LNCAP (cell line): ENCODE measurements at regions not wholly inside any gene's neighbourhood (a gene's known extent, or its start where the extent isn't known, plus 50 kb on each side); places are given as distances from the start of the nearest gene placed in this dataset.

Experiments
- CTCF ChIP-seq: fragments of 450-650 bp; IDR thresholded peaks from 2 replicates; pipeline ENCODE4 v1.5.1; 2017; ENCODE audit warnings: mild to moderate bottlenecking

- no peak for TF ChIP-seq CTCF
These were observed 338.7 kb downstream of the BRD1 start for GRCh38 chr22:49488943-49489342.

GRCh38 chr22:49487950-49488349, 339.7 kb downstream of the BRD1 start:
- no peak for TF ChIP-seq CTCF

GRCh38 chr22:49486225-49486624, 341.4 kb downstream of the BRD1 start:
- no peak for TF ChIP-seq CTCF

- no peak for TF ChIP-seq CTCF
These were observed 343.7 kb downstream of the BRD1 start for GRCh38 chr22:49483946-49484345.

GRCh38 chr22:49483281-49483870, 344.3 kb downstream of the BRD1 start:
- TF ChIP-seq CTCF, result no peak

GRCh38 chr22:49482811-49483210, 344.9 kb downstream of the BRD1 start:
- no peak for TF ChIP-seq CTCF

GRCh38 chr22:49481659-49482399, 345.8 kb downstream of the BRD1 start:
- no peak for TF ChIP-seq CTCF
